ENCODE measurements at regions not wholly inside any gene's neighbourhood (a gene's known extent, or its start where the extent isn't known, plus 50 kb on each side); places are given as distances from the start of the nearest gene placed in this dataset.

DNA sequence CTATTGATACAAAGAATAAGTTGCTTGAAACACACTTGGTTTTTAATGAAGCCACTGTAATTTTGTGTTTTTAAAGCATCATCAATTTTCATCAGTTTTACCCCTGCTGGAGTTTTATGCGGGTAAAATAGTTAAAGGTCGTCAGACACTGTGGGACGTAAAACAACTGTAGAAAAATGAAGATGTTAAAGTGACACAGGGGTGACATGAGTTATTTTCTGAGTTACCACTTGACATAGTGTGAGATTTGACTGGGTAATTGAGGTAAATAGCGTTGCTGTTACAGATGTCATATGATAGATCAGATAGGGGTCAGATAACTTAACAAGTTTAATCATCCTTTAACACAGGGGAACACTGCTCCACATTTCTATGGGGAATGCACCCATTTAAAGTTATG lies 297.6 kb downstream of the CHL1 start:
- H3K4me1 ChIP-seq (ENCODE audit: control insufficient read depth, insufficient read depth, low read length): no peaks in the 10 kb centered on the region
- no peak overlapping the region for H3K4me3 ChIP-seq (ENCODE audit: low read length)
- TF ChIP-seq, protein P1, sequence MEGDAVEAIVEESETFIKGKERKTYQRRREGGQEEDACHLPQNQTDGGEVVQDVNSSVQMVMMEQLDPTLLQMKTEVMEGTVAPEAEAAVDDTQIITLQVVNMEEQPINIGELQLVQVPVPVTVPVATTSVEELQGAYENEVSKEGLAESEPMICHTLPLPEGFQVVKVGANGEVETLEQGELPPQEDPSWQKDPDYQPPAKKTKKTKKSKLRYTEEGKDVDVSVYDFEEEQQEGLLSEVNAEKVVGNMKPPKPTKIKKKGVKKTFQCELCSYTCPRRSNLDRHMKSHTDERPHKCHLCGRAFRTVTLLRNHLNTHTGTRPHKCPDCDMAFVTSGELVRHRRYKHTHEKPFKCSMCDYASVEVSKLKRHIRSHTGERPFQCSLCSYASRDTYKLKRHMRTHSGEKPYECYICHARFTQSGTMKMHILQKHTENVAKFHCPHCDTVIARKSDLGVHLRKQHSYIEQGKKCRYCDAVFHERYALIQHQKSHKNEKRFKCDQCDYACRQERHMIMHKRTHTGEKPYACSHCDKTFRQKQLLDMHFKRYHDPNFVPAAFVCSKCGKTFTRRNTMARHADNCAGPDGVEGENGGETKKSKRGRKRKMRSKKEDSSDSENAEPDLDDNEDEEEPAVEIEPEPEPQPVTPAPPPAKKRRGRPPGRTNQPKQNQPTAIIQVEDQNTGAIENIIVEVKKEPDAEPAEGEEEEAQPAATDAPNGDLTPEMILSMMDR (conservative IDR thresholded peaks at IDR 0.05): no peak
- WGBS, 2 experiments (ENCODE audit: insufficient coverage in 1 of 2, insufficient read length in 1 of 2): 75 to 100% methylated on average over 3 to 4 of the region's 4 CpGs
- Mint-ChIP-seq H3K27ac (no peak overlapping the region), H3K36me3 (ENCODE audit: low read depth) (no peaks in the 10 kb centered on the region), H3K27me3 (ENCODE audit: insufficient read depth) (no peaks in the 10 kb centered on the region), H3K4me1 (peaks cover 10% of the 10 kb centered on the region), H3K9me3 (no peaks in the 10 kb centered on the region), H3K4me3 (no peak overlapping the region)
- H3K27me3 ChIP-seq (ENCODE audit: control insufficient read depth, insufficient read depth, low read length, poor library complexity, severe bottlenecking): no peaks in the 10 kb centered on the region
- no peak overlapping the region for H3K27ac ChIP-seq (ENCODE audit: low read depth, low read length)
- no peaks in the 10 kb centered on the region for H3K36me3 ChIP-seq (ENCODE audit: control insufficient read depth, insufficient read depth, low read length)
- H3K9me3 ChIP-seq (ENCODE audit: control insufficient read depth, low read length): peaks cover 82% of the 10 kb centered on the region
- no peak overlapping the region for H3K9ac ChIP-seq (ENCODE audit: extremely low read depth, low read length, poor library complexity, severe bottlenecking)
- no peak for DNase-seq

DNA sequence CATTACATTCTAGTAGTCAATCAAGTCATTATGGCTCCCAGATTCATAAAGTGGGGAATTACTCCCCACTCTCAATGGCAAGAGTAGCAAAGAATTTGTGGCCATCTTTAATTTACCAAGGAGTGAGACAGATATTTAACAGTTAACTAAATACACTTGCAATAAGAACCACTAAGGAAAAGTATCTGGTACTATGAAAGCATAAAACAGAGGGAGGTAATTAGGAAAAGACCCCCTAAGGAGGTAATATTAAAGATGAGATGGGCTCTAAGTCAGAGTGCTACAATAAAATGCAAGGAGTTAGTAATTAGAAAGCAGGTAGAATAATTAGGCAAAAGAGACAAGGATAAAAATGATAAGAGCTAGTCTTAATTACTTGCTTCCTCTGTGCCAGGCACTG lies 301.9 kb downstream of the CHL1 start:
- no peaks in the 10 kb centered on the region for H3K27me3 ChIP-seq (ENCODE audit: control insufficient read depth, insufficient read depth, low read length, poor library complexity, severe bottlenecking)
- H3K9ac ChIP-seq (ENCODE audit: extremely low read depth, low read length, poor library complexity, severe bottlenecking): no peak overlapping the region
- no peak overlapping the region for H3K27ac ChIP-seq (ENCODE audit: low read depth, low read length)
- no peaks in the 10 kb centered on the region for H3K4me1 ChIP-seq (ENCODE audit: control insufficient read depth, insufficient read depth, low read length)
- H3K36me3 ChIP-seq (ENCODE audit: control insufficient read depth, insufficient read depth, low read length): no peaks in the 10 kb centered on the region
- Mint-ChIP-seq H3K27ac (no peak overlapping the region), H3K4me1 (peaks cover 3% of the 10 kb centered on the region), H3K4me3 (no peak overlapping the region), H3K36me3 (ENCODE audit: low read depth) (no peaks in the 10 kb centered on the region), H3K9me3 (no peaks in the 10 kb centered on the region), H3K27me3 (ENCODE audit: insufficient read depth) (no peaks in the 10 kb centered on the region)
- no peak for DNase-seq
- TF ChIP-seq, protein P1 (conservative IDR thresholded peaks at IDR 0.05): no peak
- H3K4me3 ChIP-seq (ENCODE audit: low read length): no peak overlapping the region
- H3K9me3 ChIP-seq (ENCODE audit: control insufficient read depth, low read length): peaks cover 65% of the 10 kb centered on the region

DNA sequence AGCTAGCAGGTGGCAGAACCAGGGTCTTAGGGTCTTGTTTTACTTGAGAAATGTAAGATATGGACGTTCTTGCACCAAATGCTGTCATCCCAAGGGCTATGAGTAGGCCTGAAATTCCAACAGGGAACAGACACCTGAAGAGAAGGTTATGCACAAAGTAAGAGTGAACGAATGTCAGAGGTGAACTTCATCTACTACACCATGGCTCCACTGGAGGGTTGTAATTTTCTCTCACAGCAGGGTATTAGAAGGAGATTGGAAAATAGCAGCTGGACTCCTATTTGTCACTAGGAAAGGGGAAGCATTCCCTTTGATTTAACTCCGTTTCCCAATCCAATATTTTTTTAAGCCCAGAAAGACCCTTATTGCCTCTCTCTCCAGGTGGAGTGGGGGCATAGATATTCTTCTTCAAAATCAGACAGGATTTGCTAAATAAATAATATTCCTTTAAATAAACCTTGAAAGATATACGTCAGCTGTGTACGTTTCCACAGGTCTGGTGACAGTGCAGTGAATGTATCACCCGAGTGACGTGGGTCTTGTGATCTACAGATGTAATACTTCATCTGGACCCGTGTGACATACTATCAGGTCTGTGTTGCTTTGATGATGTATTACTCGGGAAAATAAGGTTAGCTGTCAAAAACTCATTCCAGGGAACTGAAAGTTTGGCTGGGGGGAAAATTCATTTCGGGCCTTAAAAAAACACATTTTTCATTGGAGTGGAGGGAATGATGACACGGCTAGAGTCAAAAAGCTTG lies 302.6 kb downstream of the CHL1 start:
- Histone ChIP-seq H3K4me3 (ENCODE audit: low read length) (no peak overlapping the region), H3K9me3 (ENCODE audit: control insufficient read depth, low read length) (peaks cover 64% of the 10 kb centered on the region), H3K36me3 (ENCODE audit: control insufficient read depth, insufficient read depth, low read length) (no peaks in the 10 kb centered on the region), H3K27me3 (ENCODE audit: control insufficient read depth, insufficient read depth, low read length, poor library complexity, severe bottlenecking) (no peaks in the 10 kb centered on the region), H3K9ac (ENCODE audit: extremely low read depth, low read length, poor library complexity, severe bottlenecking) (no peak overlapping the region), H3K4me1 (ENCODE audit: control insufficient read depth, insufficient read depth, low read length) (no peaks in the 10 kb centered on the region), H3K27ac (ENCODE audit: low read depth, low read length) (no peak overlapping the region)
- H3K4me3 Mint-ChIP-seq: no peak overlapping the region
- no peaks in the 10 kb centered on the region for H3K36me3 Mint-ChIP-seq (ENCODE audit: low read depth)
- TF ChIP-seq, protein P1 (conservative IDR thresholded peaks at IDR 0.05): no peak
- 72 to 83% methylated on average over 6 to 11 of the region's 11 CpGs for WGBS, 2 experiments (ENCODE audit: insufficient coverage in 1 of 2, insufficient read length in 1 of 2)
- no peak overlapping the region for H3K27ac Mint-ChIP-seq
- DNase-seq: no peak
- no peaks in the 10 kb centered on the region for H3K9me3 Mint-ChIP-seq
- peaks cover 3% of the 10 kb centered on the region for H3K4me1 Mint-ChIP-seq
- no peaks in the 10 kb centered on the region for H3K27me3 Mint-ChIP-seq (ENCODE audit: insufficient read depth)
